NAMALWA (cell line): ENCODE measurements at regions not wholly inside any gene's neighbourhood (a gene's known extent, or its start where the extent isn't known, plus 50 kb on each side); places are given as distances from the start of the nearest gene placed in this dataset.
A peak's percentile ranks its signal among the peaks of the same experiment; 100 is the strongest.

Experiments
- DNase-seq: peaks from one replicate; pipeline ENCODE4 v3.0.0-alpha.2; 2015; ENCODE audit warnings: low spot score

DNA sequence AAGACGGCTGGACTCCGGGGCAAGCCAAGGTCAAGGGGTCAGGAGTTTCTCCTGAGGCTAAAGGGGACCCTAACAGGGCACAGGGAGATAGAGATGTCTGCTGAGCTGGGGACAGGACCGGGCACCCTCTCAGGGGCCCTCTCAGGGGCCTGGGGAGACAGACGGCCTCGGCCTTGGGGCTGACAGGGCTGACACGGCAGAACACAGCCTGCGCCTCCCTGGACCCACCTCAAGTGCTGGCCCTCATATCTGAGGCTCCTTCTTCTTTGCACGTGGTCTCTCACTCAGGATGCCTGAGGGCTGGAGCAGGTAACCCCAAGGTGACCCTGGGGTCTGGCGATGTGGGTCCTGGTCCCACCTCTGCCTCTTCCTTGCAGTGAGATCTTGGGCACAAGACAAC, 186.9 kb upstream of the TNRC6C start:
- DNase-seq = no peak

DNA sequence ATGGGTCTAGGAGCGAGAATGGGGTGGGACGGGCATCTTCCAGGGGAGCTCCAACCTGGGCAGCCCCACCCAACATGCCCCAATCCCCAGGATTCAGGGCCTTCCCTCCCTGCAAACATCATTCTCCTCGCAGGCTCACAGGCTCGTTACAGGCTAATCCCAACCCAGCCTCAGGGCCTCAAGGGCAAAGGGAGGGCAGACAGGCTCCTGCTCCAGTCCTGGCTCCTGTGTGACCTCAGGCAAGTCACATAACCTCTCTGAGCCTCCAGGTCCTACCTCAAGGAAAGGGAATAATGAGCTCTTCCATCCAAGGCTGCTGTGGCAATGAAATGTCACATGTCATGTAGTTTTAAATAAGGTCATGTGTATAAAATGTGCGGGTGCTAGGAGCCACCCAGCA, 186.5 kb upstream of the TNRC6C start:
- DNase-seq = no peak

DNA sequence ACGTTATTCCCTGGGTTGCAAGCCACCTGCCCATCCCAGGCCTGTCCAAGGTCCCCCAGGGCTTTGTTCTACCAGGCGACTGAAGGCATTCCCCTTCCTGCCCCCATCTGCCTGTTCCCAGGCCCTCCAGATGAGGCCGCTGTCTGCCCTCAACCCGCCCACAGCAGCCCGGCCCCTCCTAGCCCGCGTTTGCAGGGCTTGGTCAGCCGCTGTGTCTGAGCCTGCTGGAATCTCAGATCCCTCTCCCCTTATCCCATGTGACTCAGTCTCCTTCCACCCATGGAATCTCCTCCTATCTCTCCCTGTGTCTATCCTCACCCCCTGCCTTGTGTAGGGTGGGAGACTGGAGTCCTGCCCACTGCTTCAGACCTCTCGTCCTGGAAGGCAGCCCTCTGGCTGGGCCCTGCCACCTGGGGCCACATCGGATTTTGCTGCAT, 186.0 kb upstream of the TNRC6C start:
- DNase-seq = peak; percentile 68

DNA sequence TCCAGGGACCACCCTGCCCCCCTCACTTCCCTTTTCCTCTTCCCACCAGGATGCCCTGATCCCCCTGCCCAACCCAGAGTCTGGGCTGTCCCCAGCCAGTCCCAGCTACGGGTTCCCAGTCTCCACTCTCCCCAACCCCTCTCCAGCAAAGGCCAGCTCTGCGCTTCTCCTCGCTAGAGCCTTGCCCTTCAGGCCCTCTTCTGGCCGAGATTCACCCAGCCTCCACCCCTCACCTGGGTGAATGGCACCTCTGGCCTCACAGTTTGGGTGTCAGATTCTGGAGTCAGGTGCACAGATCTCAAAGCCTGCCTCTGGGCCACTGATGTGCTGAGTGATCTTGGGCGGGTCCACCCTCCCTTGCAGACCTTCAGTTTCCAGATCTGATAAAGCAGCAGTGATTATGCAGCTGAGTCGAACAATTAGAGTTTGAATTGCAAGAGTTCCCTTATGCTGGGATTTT, 185.6 kb upstream of the TNRC6C start:
- peak; percentile 13 for DNase-seq

DNA sequence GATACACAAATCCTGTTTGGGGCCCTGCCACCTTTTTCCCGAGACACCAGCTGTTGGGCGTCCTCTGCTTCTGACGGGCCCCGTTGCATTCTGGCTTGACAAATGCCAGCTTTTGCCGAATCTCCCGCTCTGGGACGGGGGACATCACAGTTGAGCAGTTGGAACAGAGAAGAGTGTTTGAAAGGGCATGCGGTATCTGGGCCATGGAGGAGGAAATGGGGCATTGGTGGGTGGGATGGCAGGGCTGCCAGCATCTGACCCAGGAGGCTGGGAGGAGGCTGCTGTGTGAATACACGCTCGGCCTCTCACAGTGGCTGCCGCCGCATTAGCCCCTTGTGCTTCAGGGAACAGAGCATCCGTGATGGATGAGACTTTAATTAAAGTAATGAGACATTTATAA, 184.3 kb upstream of the TNRC6C start:
- DNase-seq = no peak

DNA sequence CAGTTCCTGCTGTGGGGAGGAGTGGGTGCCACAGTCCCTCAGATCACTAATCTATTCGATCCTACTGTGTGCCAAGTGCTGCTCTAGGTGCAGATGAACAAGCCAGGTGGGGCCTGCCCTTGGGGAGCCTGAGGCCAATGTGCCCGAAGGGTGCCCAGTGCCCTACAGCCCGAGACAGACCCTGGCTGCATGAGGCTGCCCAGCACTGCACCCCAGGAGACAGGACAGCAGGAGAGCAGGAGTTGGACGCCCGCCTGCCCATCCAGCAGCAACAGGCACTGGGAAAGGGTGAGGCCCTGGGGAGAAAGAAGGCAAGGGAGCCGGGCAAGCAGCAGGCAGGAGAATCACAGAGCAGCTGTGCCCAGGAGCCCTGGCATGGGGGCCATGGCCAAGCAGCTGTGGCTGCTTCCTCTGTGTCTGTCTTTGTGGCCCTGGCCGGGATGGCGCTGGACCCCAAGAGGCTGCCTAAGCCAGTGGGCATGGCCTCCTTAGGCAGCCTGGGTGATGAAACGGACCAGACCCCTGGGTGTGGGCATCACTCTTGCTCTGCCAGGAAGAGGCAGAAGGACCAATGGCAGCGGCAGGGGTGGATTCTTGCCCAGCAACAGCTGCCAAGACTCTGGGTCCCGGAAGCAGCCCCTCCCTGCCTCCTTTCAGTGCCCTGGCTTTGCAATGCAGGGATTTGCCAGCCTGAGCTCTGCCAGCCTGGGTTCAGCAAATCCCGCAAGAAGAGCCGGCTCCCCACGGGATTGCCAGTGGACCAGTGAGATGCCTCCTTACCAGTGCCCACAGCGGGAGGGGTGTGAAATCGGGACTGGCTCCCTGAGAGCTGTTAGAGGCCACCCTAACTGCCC, 179.6 kb upstream of the TNRC6C start:
- DNase-seq = no peak

DNA sequence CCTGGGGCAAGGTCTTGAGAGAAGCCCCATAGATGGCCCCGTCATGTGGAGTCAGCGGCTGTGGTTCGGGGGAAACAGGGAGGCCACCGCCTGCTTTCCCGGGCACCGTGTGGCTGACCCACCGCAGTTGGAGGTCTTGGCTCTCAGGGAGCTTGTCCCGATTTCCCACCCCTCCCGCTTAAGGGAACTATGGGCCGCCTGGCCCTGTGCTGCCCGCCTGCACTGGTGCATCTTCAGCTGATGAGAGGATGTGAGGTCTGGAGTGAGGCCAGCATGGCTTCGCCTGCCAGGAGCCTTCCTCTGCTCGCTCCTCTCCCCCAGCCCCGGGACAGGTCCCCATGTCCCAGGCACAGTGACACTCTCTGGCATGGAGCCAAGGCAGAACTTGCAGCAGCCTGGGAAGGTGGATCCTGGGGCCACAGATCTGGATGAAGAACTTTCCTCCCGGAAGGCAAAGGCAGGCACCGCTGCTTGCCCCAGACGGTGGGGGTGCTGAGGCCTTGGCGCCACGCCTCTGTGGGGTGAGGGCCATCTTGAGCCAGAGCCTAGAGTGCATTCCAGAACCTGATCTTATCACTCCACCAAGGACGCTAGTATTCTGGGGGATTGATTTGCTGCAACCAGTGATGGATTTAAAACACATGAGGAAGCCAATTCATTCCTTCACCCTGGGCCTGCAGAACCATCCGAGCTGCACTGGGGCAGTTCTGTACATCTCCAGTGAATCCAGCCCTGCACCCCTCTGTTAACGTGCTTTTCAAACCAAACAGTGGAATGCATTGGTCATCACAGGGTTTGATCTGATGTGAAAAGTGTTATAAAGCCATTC, 178.6 kb upstream of the TNRC6C start:
- DNase-seq = no peak

DNA sequence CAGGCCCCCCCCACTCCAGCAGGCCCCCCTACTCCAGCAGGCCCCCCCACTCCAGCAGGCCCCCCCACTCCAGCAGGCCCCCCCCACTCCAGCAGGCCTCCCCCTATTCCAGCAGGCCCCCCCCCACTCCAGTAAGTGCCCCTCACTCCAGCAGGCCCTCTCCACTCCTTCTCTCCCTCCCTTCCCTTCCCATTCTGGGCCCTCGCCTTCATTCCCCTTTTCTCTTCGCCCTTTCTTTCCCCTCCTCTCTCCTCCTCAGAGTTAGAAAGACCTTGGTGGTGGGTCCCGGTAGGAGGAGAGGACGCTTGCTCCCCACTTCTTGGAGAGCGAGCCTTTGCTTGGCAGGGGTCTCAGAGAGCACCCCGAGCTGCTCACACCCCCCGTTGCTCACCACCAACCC, 177.0 kb upstream of the TNRC6C start:
- no peak for DNase-seq

DNA sequence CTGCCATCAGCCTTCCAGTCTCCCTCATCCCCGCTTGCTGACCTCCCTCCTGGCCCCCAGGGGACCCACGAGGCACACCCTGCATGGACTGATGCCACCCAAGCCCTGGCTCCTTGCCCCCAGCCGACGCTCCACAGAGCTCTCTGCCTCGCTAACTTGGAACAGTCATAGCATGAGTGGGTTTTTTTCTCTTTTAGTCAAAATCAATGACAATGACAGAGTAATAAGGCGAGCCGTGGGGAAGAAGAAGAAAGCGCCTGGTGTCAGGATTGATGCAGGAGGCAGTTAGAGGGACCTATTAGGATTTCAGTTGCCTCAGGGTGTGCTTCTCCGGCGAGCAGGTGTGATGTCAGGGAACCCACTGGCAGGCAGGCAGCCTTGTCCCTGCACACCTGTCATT, 176.3 kb upstream of the TNRC6C start:
- no peak for DNase-seq

DNA sequence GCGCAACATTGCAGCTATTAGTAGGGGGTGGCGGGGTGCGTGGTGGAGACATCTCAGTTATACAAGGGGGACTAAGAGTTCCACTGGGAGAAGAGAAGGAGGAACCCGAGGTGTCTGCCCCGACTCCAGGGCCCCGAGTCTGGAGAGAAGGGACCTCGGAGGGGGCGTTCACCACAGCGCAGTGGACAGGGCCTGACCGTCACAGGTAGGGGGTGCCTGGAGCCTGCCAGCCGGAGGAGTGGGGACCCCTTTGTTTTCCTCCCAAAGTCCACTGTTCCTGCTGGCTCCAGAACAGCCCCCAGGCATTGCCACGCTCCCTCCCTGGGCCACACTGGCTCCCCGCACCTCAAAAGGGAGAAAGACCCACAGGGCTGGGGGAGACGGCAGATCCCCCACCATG, 175.9 kb upstream of the TNRC6C start:
- no peak for DNase-seq

DNA sequence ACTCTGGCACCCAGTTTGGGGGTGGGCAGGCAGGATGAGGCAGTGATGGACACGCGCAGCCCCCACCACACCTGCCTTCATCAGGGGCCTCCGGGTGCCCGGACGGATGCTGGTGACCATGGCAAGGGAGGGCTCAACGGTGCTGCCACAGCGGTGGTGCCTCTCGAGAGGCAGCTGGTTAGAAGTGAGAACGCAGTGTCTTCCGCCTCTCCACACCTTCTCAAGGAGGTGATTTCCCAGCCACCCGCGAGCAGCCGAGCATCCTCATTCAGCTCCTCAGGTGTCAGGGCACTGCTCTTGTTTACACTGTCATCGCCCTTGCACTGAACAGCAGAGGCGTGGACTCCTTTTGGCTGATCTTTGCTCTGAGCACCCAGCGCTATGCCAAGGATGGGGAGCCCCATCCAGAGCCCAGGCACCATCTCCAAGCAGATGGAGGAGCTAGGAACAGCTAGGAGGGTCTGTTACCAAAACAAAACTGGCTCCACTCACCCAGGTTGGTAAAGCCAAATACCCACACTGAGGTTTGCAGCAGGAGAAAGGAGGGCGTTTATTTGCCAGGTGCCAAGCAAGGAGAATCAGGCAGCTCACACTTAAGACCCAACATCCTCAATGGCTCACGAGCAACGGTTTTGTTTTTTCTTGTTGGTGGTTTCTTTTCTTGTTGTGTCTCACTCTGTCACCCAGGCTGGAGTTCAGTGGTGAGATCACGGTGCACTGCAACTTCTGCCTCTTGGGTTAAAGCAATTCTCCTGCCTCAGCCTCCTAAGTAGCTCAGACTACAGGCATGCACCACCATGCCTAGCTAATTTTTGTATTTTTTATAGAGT, 174.3 kb upstream of the TNRC6C start:
- DNase-seq = no peak

DNA sequence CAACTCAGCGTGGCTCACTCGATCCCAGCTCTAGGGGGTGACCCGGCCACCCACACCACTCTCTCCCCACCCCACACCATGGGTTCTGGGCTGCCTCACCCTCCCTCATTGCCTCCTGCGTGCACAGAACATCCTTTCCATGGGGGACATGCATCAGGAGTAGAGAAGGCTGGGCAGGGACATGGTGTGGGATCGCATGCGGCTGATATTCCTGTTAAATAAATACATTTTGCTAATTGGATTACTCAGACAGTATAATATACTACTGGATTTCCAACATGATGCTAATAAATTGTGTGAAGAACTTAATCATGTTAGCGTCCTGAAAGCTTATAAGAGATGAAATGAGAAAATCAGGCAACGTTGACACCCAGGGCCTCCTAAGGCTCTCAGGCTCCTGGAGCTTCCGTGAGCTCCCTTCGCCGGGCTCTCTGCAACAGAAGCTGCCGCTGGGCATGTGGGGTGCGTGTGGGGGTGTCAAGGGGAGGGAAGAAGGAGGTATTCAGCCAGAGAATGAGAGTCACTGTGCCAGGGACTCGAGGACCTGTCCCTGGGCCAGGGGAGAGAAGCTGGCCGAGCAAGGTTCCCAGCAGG, 173.1 kb upstream of the TNRC6C start:
- no peak for DNase-seq

DNA sequence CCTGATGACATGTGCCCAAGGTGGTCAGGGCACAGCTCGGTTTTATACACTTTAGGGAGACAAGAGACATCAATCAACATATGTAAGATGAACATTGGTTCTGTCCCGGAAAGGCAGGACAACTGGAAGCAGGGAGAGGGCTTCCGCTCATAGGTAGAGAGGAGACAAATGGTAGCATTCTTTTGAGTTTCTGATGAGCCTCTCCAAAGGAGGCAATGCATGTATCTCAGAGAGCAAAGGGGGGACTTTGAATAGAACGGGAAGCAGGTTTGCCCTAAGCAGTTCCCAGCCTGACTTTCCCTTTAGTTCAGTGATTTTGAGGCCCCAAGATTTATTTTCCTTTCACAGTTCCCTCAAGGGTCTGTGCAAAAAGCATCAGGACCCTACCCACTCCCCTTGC, 172.4 kb upstream of the TNRC6C start:
- no peak for DNase-seq

DNA sequence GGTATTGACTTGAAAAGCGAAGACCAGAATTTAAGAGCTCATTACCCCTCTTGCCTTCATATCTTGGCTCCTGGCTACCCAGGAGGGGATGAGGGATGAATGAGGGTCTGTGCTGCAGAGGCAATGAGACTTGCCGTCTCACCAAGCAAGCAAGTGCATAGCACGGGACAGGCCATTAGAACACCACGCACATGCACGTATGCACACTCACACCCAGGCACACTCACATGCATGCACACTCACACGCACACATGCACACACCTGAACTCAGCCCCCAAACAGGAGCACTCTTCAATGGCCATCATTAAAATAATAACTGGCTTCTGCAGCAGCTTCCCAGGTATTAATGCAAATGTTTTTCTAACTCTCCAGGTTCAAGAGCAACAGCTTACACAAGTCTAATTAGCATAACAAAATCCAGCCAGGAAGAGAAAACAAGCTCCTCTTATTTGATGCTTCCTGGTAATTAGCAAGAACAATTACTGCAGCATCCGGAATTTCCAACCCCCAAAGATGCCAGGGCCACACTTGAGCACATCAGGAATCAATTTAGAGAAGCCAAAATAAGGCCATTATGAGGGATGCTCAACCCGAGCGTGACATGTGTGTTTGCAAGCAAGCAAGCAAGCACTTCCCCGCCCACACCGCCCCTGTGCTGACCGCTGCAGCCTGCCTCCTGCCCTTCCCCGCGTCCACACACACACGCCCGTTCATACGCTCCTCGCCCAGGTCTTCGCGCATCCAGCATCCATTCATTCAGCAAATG, 171.6 kb upstream of the TNRC6C start:
- no peak for DNase-seq

DNA sequence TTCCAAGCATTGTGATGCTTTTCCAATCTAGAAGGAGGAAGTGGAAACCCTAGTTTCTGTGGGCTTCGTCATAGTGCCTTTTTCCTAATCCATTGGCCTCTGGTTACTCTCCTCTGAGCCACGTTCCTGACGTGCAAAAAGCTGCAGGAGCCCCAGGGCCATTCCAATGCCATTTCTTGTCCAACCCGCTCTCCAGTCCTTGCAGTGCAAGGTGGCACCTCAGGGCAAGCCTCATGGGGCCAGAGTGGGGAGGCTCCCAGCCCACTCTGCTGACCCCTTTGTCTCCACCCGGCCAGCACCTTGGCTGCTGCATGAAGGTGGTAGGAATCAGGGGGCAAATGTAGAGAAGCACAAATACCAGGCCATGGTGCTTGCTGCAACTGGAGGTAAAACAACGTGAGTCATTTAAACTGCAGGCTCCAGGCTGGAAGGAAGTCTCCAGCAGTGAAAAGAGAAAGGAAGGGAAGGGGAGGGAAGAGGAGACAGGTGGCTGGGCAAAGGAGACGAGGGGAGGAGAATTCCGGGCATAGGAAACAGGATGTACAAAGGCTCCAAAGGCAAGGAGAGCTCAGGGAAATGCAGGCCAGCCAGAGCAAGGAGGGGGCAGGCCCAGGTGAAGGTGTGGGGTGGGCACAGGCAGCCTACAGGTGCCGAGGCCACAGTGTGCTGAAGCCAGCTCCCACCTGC, 168.2 kb upstream of the TNRC6C start:
- DNase-seq = no peak

DNA sequence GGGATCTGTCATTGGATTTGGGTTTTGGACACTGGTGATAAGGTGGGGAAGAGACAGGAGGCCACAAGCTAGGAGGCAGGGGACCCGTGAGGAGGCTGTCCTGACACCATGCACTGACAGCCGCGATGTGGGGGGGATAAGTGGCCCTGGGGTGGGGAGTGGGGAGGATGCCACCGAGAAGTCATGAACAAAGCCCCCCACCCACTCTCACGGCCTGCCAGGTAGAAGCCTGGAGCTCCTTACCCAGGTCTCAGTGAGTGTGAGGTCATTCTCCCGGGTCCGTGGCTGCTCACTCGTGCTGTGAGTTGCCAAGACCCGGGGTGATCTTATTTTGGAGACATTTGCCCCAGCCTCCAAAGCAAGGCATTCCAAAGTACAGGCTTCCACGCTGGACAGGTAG, 165.9 kb upstream of the TNRC6C start:
- no peak for DNase-seq

DNA sequence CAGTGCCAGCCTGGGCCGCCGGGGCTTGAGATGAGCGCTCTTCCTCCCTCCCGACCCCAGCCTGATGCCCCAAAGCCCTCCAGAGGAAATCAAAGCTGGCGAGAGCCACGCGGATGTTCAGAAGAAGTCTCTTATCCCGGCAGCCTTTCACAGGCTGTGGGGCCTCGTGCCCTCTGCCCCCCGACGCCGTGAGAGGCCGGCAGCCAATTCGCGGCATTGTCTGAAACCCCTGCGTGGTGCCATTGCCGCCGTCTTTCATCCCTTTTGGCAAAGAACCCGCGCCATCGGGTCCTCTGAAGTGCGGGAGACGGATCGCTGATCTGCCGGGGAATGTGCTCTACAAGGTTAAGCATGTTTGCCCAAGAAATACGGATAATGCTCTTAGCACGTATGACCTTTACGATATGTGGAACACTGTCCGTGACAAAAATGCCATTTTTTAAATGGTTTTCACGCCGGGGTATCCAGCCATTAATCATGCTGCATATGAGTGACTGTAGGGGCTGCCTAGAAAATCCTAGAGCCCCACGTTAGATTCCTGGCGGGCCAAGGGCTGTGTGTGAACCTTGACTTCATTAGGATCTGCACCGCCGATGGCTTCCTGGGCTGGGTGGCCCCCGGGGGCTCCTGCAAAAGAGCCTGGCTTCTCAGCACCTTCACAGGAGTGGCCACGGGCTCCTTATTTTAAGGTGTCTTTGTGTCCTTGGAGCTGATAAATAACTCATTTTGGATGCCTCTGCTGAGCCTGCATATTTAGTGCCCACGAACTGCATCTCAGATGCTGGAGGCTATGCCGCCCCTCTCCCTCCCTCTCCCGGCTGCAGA, 165.1 kb upstream of the TNRC6C start:
- DNase-seq = no peak

DNA sequence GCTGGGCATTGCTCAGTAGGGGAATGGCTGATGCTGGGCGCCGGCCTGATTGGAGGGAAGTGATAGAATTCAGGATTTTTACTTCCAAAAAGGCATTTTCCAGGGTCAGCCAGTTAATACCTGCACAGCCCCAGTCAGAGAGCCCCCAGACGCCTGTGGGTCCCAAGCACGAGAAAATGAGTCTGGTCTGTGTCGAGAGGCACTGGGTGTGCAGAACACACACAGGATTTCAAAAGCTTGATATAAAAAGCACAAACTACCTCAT, 164.6 kb upstream of the TNRC6C start:
- DNase-seq = no peak

DNA sequence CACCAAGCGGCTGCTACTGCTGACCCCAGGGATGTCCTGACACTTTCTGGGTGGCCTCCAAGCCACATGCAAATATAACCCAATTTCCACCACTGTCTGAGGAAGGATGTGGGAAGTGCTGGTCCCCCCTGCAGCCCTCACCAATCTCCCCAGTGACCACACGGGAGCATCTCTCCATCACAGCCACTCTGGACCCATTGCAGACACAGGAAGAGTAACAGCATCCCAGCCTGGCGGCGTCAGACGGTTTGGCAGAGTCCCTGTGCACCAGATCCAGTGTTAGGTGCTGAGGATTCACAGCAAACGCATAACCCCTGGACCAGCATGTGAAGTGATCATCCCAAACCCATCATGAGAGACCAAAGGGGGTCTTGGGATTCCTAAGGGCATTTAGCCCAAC, 163.7 kb upstream of the TNRC6C start:
- no peak for DNase-seq

DNA sequence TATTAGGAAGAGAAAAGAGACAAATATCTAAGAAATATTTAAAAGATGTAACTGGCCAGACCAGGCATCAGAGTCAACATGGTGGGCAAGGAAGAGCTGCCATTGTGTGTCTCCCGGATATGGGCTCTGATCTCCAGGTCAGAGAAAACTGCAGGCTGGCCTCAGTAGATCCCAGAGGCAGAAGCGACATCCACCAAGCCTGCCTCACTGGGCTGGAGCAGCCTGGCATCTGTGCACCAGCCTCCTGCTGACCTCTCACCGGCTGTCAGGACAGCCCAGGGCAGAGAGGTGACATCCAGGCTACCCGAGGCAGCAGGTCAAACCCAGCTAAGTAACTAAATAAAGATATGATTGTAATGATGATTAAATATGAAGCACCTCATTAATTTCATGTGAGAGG, 162.8 kb upstream of the TNRC6C start:
- DNase-seq = no peak
